ENCODE measurements at regions not wholly inside any gene's neighbourhood (a gene's known extent, or its start where the extent isn't known, plus 50 kb on each side); places are given as distances from the start of the nearest gene placed in this dataset.

- H3K27me3 ChIP-seq (ENCODE audit: insufficient read depth), result no peaks in the 10 kb centered on the region
- no peaks in the 10 kb centered on the region for H3K79me2 ChIP-seq (ENCODE audit: insufficient read depth)
- no peaks in the 10 kb centered on the region; the same call in 1 of the 2 replicates for H3K9me2 ChIP-seq
- no peak for TF ChIP-seq TCF12 (IDR thresholded peaks at IDR 0.05)
- TF ChIP-seq ELF1 (IDR thresholded peaks at IDR 0.05), result no peak
- no peak for TF ChIP-seq JUND (IDR thresholded peaks at IDR 0.05)
- TF ChIP-seq EZH2phosphoT487 (IDR thresholded peaks at IDR 0.05; ENCODE audit: borderline replicate concordance, low read depth), result no peak
- TF ChIP-seq SMC3 (IDR thresholded peaks at IDR 0.05; ENCODE audit: low read depth, low read length), result no peak
- TF ChIP-seq NFIC (IDR thresholded peaks at IDR 0.05; ENCODE audit: borderline replicate concordance), result no peak
- TF ChIP-seq ZBTB33 (IDR thresholded peaks at IDR 0.05; ENCODE audit: borderline replicate concordance, low read depth), result no peak
- no peaks in the 10 kb centered on the region for H3K4me1 ChIP-seq (ENCODE audit: control insufficient read depth in 1 of 2, insufficient read depth in 2 of 2, low read depth in 1 of 2, low read length in 1 of 2)
- no peak overlapping the region for H3K27ac ChIP-seq (ENCODE audit: low read depth in 2 of 2, low read length in 1 of 2)
- no peak overlapping the region for H3K4me3 ChIP-seq (ENCODE audit: low read depth in 2 of 2, low read length in 1 of 2)
- H2AFZ ChIP-seq (ENCODE audit: low read depth), result no peak overlapping the region
- no peak for DNase-seq
- ChIA-PET POLR2A (no interaction called here), CTCF (interaction anchor here (0.7 to 1.5 kb wide), 3 partner anchors 10 to 58 kb away, joined by 3 to 4 read pairs (median 3); partner anchors contain the start of gene CPNE4)
- H3K4me2 ChIP-seq, result no peak overlapping the region
- H3F3A ChIP-seq (replicated peaks; ENCODE audit: insufficient read depth), result no peaks in the 10 kb centered on the region
- WGBS (ENCODE audit: low lambda C conversion rate), result 38% methylated on average over 2 of the region's 2 CpGs
- H3K36me3 ChIP-seq (replicated peaks in 1 of 2; ENCODE audit: control insufficient read depth in 1 of 2, insufficient read depth in 2 of 2, low read length in 1 of 2), result no peaks in the 10 kb centered on the region
- no peaks in the 10 kb centered on the region for H3K9me3 ChIP-seq
- H4K20me1 ChIP-seq (ENCODE audit: insufficient read depth), result no peaks in the 10 kb centered on the region
- no peak overlapping the region for H3K9ac ChIP-seq
Observed at GRCh38 chr3:132088291-132088690, 53.5 kb upstream of the CPNE4 start.

- H3K4me3 ChIP-seq (ENCODE audit: low read depth in 2 of 2, low read length in 1 of 2), result no peak overlapping the region
- CTCF ChIA-PET, result interaction anchor here (0.8 kb wide), 2 partner anchors 52 to 56 kb away, joined by 3 read pairs; partner anchors contain the start of gene CPNE4
Observed at GRCh38 chr3:132090921-132091320, 56.1 kb upstream of the CPNE4 start.

More at GRCh38 chr3:132090921-132091320, 56.1 kb upstream of the CPNE4 start:
- DNase-seq, result no peak
- no peaks in the 10 kb centered on the region for H3K4me1 ChIP-seq (ENCODE audit: control insufficient read depth in 1 of 2, insufficient read depth in 2 of 2, low read depth in 1 of 2, low read length in 1 of 2)
- no peak overlapping the region for H3K4me2 ChIP-seq
- POLR2A ChIA-PET, result no interaction called here
- H3K27me3 ChIP-seq (ENCODE audit: insufficient read depth), result no peaks in the 10 kb centered on the region
- H3K9ac ChIP-seq, result no peak overlapping the region
- no peaks in the 10 kb centered on the region for H4K20me1 ChIP-seq (ENCODE audit: insufficient read depth)
- no peaks in the 10 kb centered on the region for H3K79me2 ChIP-seq (ENCODE audit: insufficient read depth)
- no peaks in the 10 kb centered on the region for H3K9me3 ChIP-seq
- no peak overlapping the region for H3K27ac ChIP-seq (ENCODE audit: low read depth in 2 of 2, low read length in 1 of 2)
- TF ChIP-seq MEF2A (IDR thresholded peaks at IDR 0.05; ENCODE audit: borderline replicate concordance, low read depth) (no peak), SIN3A (IDR thresholded peaks at IDR 0.05; ENCODE audit: borderline replicate concordance, low read depth, low read length) (no peak), TEAD4 (IDR thresholded peaks at IDR 0.05; ENCODE audit: borderline replicate concordance, insufficient read depth) (no peak), EZH2phosphoT487 (IDR thresholded peaks at IDR 0.05; ENCODE audit: borderline replicate concordance, low read depth) (no peak), CHD2 (IDR thresholded peaks at IDR 0.05; ENCODE audit: low read length, partially characterized antibody) (no peak), RAD21 (IDR thresholded peaks at IDR 0.05; ENCODE audit: low read length) (no peak), GATA2 (CRISPR knock-in tag; IDR thresholded peaks at IDR 0.05) (no peak), EP300 (IDR thresholded peaks at IDR 0.05; ENCODE audit: borderline replicate concordance in 1 of 2, low read depth in 1 of 2, low read length in 1 of 2) (no peak), ZBTB33 (IDR thresholded peaks at IDR 0.05; ENCODE audit: borderline replicate concordance, low read depth) (no peak), ELF1 (IDR thresholded peaks at IDR 0.05) (no peak)
- H2AFZ ChIP-seq (ENCODE audit: low read depth), result no peak overlapping the region
- H3K36me3 ChIP-seq (replicated peaks in 1 of 2; ENCODE audit: control insufficient read depth in 1 of 2, insufficient read depth in 2 of 2, low read length in 1 of 2), result no peaks in the 10 kb centered on the region
- no peaks in the 10 kb centered on the region for H3F3A ChIP-seq (replicated peaks; ENCODE audit: insufficient read depth)
- WGBS (ENCODE audit: low lambda C conversion rate), result 18% methylated on average over 2 of the region's 2 CpGs
- no peaks in the 10 kb centered on the region; the same call in 1 of the 2 replicates for H3K9me2 ChIP-seq
